ENCODE measurements at regions not wholly inside any gene's neighbourhood (a gene's known extent, or its start where the extent isn't known, plus 50 kb on each side); places are given as distances from the start of the nearest gene placed in this dataset.

DNA sequence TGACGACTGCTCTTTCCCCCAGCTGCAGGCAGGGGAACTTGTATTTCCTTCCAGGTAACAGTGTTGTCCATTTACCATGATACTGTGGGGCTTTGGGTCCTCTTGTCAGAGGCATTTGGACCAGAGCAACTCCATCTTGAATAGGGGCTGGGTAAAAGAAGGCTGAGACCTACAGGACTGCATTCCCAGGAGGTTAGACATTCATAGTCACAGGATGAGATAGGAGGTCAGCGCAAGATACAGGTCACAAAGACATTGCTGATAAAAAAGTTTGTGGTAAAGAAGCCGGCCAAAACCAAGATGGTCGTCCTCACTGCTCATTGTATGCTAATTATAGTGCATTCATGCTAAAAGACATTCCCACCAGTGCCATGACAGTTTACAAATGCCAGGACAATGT lies 249.5 kb downstream of the SLC4A3 start:
- DNase-seq (ENCODE audit: low read depth): no peak
- TF ChIP-seq, protein P1, sequence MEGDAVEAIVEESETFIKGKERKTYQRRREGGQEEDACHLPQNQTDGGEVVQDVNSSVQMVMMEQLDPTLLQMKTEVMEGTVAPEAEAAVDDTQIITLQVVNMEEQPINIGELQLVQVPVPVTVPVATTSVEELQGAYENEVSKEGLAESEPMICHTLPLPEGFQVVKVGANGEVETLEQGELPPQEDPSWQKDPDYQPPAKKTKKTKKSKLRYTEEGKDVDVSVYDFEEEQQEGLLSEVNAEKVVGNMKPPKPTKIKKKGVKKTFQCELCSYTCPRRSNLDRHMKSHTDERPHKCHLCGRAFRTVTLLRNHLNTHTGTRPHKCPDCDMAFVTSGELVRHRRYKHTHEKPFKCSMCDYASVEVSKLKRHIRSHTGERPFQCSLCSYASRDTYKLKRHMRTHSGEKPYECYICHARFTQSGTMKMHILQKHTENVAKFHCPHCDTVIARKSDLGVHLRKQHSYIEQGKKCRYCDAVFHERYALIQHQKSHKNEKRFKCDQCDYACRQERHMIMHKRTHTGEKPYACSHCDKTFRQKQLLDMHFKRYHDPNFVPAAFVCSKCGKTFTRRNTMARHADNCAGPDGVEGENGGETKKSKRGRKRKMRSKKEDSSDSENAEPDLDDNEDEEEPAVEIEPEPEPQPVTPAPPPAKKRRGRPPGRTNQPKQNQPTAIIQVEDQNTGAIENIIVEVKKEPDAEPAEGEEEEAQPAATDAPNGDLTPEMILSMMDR (IDR thresholded peaks at IDR 0.05; ENCODE audit: control insufficient read depth, extremely low read depth, insufficient read depth): no peak
- H3K4me3 ChIP-seq (ENCODE audit: low read depth, low read length): no peak overlapping the region

DNA sequence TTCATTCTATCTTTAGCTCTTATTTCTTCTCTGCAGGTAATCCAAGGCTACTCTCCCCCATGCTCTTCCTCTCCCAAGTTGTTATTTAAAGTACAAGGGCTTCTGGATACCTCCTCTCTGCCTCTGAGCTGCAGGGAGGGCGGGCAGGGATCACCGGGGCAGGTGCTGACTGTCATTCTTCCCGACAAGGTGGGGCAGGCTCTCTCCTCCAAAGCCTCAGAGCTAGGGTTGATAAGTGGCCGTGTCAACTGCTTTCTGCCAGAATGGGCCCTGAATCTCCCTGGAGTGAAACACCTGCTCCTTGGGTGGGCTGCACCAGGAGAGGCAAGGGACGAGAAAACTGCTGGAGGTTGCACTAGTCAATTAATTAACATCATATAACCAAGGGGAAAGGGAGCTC lies 250.3 kb downstream of the SLC4A3 start:
- TF ChIP-seq, protein P1 (IDR thresholded peaks at IDR 0.05; ENCODE audit: control insufficient read depth, extremely low read depth, insufficient read depth): no peak
- DNase-seq (ENCODE audit: low read depth): no peak
- no peak overlapping the region for H3K4me3 ChIP-seq (ENCODE audit: low read depth, low read length)

DNA sequence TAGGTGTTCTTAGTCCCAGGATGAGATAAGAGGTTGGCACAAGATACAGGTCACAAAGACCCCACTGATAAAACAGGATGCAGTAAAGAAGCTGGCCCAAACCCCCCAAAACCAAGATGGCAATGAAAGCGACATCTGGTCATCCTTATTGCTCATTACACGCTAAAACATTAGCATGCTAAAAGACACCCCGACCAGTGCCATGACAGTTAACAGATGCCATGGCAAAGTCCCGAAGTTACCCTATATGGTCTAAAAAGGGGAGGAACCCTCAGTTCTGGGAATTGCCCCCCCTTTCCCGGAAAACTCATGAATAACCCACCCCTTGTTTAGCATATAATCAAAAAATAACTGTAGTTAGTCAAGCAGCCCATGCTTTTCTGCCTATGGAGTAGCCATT lies 251.1 kb downstream of the SLC4A3 start:
- H3K4me3 ChIP-seq (ENCODE audit: low read depth, low read length): no peak overlapping the region
- no peak for DNase-seq (ENCODE audit: low read depth)
- TF ChIP-seq, protein P1 (IDR thresholded peaks at IDR 0.05; ENCODE audit: control insufficient read depth, extremely low read depth, insufficient read depth): no peak

DNA sequence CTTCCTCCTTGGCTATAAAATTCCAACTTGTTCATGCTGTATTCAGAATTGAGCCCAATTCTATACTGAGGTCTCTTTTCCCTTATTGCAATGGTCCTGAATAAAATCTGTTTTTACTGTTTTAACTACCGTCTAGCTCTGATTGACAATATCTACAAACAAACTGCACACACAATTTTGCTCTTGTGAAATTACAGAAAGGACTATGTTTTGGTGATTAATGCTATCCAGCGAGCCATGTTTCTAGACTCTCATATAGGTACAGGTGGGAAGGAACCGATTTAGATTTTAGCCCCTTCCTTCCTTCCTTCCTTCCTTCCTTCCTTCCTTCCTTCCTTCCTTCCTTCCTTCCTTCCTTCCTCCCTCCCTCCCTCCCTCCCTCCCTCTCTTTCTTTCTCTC lies 254.4 kb downstream of the SLC4A3 start:
- TF ChIP-seq, protein P1 (IDR thresholded peaks at IDR 0.05; ENCODE audit: control insufficient read depth, extremely low read depth, insufficient read depth): no peak
- H3K4me3 ChIP-seq (ENCODE audit: low read depth, low read length): no peak overlapping the region
- DNase-seq (ENCODE audit: low read depth): no peak

DNA sequence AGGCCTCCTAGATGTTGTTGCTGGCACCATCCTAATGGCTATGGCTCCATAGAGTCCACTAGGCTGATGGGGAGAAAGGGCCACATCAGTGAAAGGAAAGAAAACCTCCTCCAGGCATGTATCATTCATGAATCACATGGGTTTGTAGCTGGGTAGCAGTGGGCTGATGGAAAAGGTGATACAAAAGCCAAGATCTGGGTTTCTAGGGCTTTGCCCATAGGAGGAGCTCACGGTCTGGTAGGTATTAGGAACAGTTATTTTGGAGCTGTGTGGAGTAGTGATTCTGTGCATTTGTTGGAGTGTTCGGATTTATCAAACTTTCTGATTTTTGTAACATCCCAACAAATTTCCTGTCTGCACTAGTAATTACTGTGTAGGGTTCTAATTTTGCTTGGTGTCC lies 259.2 kb downstream of the SLC4A3 start:
- DNase-seq (ENCODE audit: low read depth): no peak
- no peak overlapping the region for H3K4me3 ChIP-seq (ENCODE audit: low read depth, low read length)
- TF ChIP-seq, protein P1 (IDR thresholded peaks at IDR 0.05; ENCODE audit: control insufficient read depth, extremely low read depth, insufficient read depth): no peak

DNA sequence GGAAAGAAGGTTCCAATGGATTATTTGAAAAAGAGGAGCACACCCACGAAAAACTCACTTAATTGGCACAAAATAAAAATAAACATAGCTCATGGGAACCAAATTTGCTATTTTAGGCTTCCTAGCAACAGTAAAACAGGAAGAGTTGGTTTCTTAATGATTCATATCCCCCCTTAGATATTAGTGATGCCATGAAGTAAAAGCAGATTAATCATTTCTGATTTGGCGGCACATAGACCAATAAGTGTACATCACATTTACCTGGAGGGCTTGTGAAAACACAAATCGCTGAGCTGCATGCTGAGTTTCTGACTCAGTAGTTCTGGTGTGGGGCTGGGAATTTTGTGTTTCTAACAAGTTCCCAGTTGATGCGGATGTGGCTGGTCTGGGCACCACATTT lies 260.4 kb downstream of the SLC4A3 start:
- TF ChIP-seq, protein P1 (IDR thresholded peaks at IDR 0.05; ENCODE audit: control insufficient read depth, extremely low read depth, insufficient read depth): no peak
- DNase-seq (ENCODE audit: low read depth): no peak
- H3K4me3 ChIP-seq (ENCODE audit: low read depth, low read length): no peak overlapping the region

DNA sequence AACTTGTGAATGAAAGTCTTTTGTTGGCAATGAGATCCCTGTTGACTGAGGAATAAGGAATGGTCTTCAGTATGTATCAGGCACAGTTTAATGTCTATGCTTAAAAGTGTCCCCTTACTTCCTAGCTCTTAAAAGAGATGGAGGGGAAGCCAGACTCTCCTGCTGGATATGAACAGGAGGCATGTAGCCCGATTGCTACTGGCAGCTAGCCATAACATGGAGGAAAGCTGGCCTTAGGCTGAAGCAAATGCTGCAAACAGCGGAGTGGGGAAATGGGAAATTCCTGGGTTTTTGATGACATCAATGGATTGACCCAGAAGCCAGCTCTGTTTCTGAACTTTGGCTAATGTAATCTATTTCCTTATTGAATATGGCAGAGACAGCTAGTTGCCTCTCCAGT lies 266.1 kb downstream of the SLC4A3 start:
- H3K4me3 ChIP-seq (ENCODE audit: low read depth, low read length): no peak overlapping the region
- no peak for DNase-seq (ENCODE audit: low read depth)
- TF ChIP-seq, protein P1 (IDR thresholded peaks at IDR 0.05; ENCODE audit: control insufficient read depth, extremely low read depth, insufficient read depth): no peak

All from LNCaP clone FGC (cell line).